ENCODE measurements at regions not wholly inside any gene's neighbourhood (a gene's known extent, or its start where the extent isn't known, plus 50 kb on each side); places are given as distances from the start of the nearest gene placed in this dataset.

DNA sequence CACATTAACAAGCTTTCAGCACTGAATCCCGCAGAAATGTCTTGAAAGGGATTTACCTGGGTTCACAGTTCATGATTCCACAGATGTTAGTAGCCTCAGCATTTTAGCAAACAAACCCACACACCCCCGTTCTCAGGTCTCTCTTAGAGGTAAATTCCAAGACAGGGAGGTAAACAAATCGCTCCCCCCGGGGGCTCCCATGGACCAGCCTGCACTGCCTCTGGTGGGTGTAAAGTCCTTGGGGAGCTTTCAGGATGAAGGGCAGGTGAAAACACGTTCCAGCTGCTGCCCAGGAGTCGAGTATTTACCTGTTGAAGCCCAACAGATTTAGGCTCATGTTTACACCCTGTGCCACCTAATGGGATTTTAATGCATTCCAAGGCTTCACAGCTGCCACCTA, 187.0 kb upstream of the FOXQ1 start:
- no TSS peak for BruUV-seq (replicated peaks)
- 28% methylated on average over 6 of the region's 6 CpGs for WGBS (ENCODE audit: insufficient coverage, insufficient replicate concordance, low lambda C conversion rate, missing lambda C conversion rate)
- H3K27me3 ChIP-seq (replicated peaks in 1 of 2; ENCODE audit: control insufficient read depth in 2 of 2, insufficient read depth in 2 of 2, low read length in 1 of 2): no peaks in the 10 kb centered on the region
- ATAC-seq (no peak), DNase-seq (ENCODE audit: low read depth, low spot score) (no peak), FAIRE-seq (no peak)
- SMC1A ChIA-PET (ENCODE audit: uncharacterized antibody, unreplicated experiment): no interaction called here
- in situ Hi-C loops (cut with MboI): no loop called here
- RAD21 ChIA-PET (ENCODE audit: unreplicated experiment): no interaction called here
- H3K4me3 ChIP-seq: no peak overlapping the region
- no peaks in the 10 kb centered on the region for H3K36me3 ChIP-seq (ENCODE audit: control insufficient read depth in 2 of 2, insufficient read depth in 2 of 2, low read length in 1 of 2)
- H3K79me2 ChIP-seq (ENCODE audit: control insufficient read depth, insufficient read depth, low read length): no peaks in the 10 kb centered on the region
- no peak overlapping the region for H2AFZ ChIP-seq (ENCODE audit: control insufficient read depth, low read depth, low read length)
- CTCF ChIA-PET: no interaction called here
- intact Hi-C loops (cut with micrococcal nuclease; ENCODE audit: unreplicated experiment): no loop called here
- H3K9ac ChIP-seq (ENCODE audit: control insufficient read depth, insufficient read depth, low read length): no peak overlapping the region
- TF ChIP-seq RFX5 (IDR thresholded peaks at IDR 0.05; ENCODE audit: low read depth, low read length) (no peak), TCF3 (IDR thresholded peaks at IDR 0.05; ENCODE audit: borderline replicate concordance, insufficient read depth, low read depth, low read length) (no peak), CBFB (IDR thresholded peaks at IDR 0.05; ENCODE audit: low read depth) (no peak), ZNF274 (IDR thresholded peaks at IDR 0.05; ENCODE audit: insufficient read depth, insufficient read length) (no peak), PML (IDR thresholded peaks at IDR 0.05; ENCODE audit: low read length) (no peak), ZNF24 (IDR thresholded peaks at IDR 0.05) (no peak), RUNX3 (IDR thresholded peaks at IDR 0.05; ENCODE audit: low read length) (no peak), CHD1 (IDR thresholded peaks at IDR 0.05; ENCODE audit: low read depth, low read length) (no peak), SIN3A (IDR thresholded peaks at IDR 0.05; ENCODE audit: low read depth, low read length) (no peak), EED (IDR thresholded peaks at IDR 0.05; ENCODE audit: low read depth) (no peak)
- TF ChIP-seq, protein P1, sequence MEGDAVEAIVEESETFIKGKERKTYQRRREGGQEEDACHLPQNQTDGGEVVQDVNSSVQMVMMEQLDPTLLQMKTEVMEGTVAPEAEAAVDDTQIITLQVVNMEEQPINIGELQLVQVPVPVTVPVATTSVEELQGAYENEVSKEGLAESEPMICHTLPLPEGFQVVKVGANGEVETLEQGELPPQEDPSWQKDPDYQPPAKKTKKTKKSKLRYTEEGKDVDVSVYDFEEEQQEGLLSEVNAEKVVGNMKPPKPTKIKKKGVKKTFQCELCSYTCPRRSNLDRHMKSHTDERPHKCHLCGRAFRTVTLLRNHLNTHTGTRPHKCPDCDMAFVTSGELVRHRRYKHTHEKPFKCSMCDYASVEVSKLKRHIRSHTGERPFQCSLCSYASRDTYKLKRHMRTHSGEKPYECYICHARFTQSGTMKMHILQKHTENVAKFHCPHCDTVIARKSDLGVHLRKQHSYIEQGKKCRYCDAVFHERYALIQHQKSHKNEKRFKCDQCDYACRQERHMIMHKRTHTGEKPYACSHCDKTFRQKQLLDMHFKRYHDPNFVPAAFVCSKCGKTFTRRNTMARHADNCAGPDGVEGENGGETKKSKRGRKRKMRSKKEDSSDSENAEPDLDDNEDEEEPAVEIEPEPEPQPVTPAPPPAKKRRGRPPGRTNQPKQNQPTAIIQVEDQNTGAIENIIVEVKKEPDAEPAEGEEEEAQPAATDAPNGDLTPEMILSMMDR (IDR thresholded peaks at IDR 0.05 in 2 of 3, conservative IDR thresholded peaks at IDR 0.05 in 1 of 3; ENCODE audit: control insufficient read depth in 2 of 3, extremely low read depth in 1 of 3, insufficient read depth in 1 of 3, low read depth in 3 of 3, low read length in 3 of 3): no peak
- TF ChIP-seq, protein P2, sequence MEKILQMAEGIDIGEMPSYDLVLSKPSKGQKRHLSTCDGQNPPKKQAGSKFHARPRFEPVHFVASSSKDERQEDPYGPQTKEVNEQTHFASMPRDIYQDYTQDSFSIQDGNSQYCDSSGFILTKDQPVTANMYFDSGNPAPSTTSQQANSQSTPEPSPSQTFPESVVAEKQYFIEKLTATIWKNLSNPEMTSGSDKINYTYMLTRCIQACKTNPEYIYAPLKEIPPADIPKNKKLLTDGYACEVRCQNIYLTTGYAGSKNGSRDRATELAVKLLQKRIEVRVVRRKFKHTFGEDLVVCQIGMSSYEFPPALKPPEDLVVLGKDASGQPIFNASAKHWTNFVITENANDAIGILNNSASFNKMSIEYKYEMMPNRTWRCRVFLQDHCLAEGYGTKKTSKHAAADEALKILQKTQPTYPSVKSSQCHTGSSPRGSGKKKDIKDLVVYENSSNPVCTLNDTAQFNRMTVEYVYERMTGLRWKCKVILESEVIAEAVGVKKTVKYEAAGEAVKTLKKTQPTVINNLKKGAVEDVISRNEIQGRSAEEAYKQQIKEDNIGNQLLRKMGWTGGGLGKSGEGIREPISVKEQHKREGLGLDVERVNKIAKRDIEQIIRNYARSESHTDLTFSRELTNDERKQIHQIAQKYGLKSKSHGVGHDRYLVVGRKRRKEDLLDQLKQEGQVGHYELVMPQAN (conservative IDR thresholded peaks at IDR 0.05): no peak
- TF ChIP-seq, protein P3, sequence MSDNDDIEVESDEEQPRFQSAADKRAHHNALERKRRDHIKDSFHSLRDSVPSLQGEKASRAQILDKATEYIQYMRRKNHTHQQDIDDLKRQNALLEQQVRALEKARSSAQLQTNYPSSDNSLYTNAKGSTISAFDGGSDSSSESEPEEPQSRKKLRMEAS (IDR thresholded peaks at IDR 0.05; ENCODE audit: low read depth, low read length): no peak
- no peaks in the 10 kb centered on the region for H3K4me1 ChIP-seq (ENCODE audit: control insufficient read depth, insufficient read depth, low read length)
- no peaks in the 10 kb centered on the region; the same call in 2 of the 3 replicates for H3K9me3 ChIP-seq (replicated peaks; ENCODE audit: control insufficient read depth, insufficient read depth, low read length)
- no peaks in the 10 kb centered on the region for H4K20me1 ChIP-seq (ENCODE audit: control insufficient read depth, insufficient read depth)
- H3K27ac ChIP-seq (ENCODE audit: control insufficient read depth, insufficient read depth): no peak overlapping the region
- POLR2A ChIA-PET: no interaction called here
- H3K4me2 ChIP-seq (ENCODE audit: control insufficient read depth, insufficient read depth): no peak overlapping the region

All from GM12878 (cell line).